Panc1 (cell line): ENCODE measurements at regions not wholly inside any gene's neighbourhood (a gene's known extent, or its start where the extent isn't known, plus 50 kb on each side); places are given as distances from the start of the nearest gene placed in this dataset.

Experiments
- ATAC-seq: fragments of 200-7000 bp; cut with Tn5 transposase; 2 replicates; pipeline ENCODE4 v1.9.1; 2020; ENCODE audit warnings: mild to moderate bottlenecking, moderate library complexity
- BruUV-seq: library from RNA; stranded (reverse); fragments of 400-500 nt; replicated peaks from 2 replicates; lab custom pipeline; 2021; lab: Mats Ljungman, UMichigan
- CTCF ChIA-PET: fragments of 300-600 bp; sonication (Branson Sonifier 250); formaldehyde crosslinking; loops from one replicate; lab custom pipeline; 2022; ENCODE audit warnings: antibody characterized with exemption; lab: Charles Lee
- POLR2A ChIA-PET: fragments of 300-600 bp; sonication (Branson Sonifier 250); formaldehyde crosslinking; loops from one replicate; lab custom pipeline; 2022; ENCODE audit warnings: antibody characterized with exemption; lab: Charles Lee
- DNase-seq: peaks from one replicate; pipeline ENCODE4 v3.0.0-alpha.2; 2010; ENCODE audit warnings: low read depth, low spot score
- H3K27ac ChIP-seq: 2 replicates; pipeline ENCODE4 v1.5.1; 2011; ENCODE audit warnings: mild to moderate bottlenecking, low read length, inconsistent platforms
- H3K27me3 ChIP-seq: fragments of 200-500 bp; sonication (Bioruptor generic); 2 replicates; pipeline ENCODE4 v1.6.0; 2014; ENCODE audit warnings: low read length, inconsistent platforms; ENCODE audit not compliant: control insufficient read depth, insufficient read depth
- H3K36me3 ChIP-seq: fragments of 200-500 bp; sonication (Bioruptor generic); 2 replicates; pipeline ENCODE4 v1.5.1; 2014; ENCODE audit warnings: inconsistent platforms, mild to moderate bottlenecking, low read length, moderate library complexity; ENCODE audit not compliant: control insufficient read depth, insufficient read depth
- H3K4me1 ChIP-seq: 2 replicates; pipeline ENCODE4 v1.5.1; 2011; ENCODE audit warnings: inconsistent platforms, mild to moderate bottlenecking, low read length, moderate library complexity; ENCODE audit not compliant: control insufficient read depth, insufficient read depth
- H3K4me3 ChIP-seq, 2 experiments: 2 replicates each; pipeline ENCODE4 v1.5.1; 2011 to 2012; ENCODE audit warnings: low read depth in 2 of 2, low read length in 2 of 2, mild to moderate bottlenecking in 2 of 2, inconsistent platforms in 1 of 2, moderate library complexity in 1 of 2
- H3K9me3 ChIP-seq: fragments of 200-500 bp; sonication (Bioruptor generic); 2 replicates; pipeline ENCODE4 v1.5.1; 2014; ENCODE audit warnings: low read depth, mild to moderate bottlenecking, inconsistent platforms, low read length, moderate library complexity; ENCODE audit not compliant: control insufficient read depth, insufficient read depth
- POLR2AphosphoS5 ChIP-seq: IDR thresholded peaks from 2 replicates; pipeline ENCODE4 v1.6.1; 2012; ENCODE audit warnings: mild to moderate bottlenecking, low read depth, low read length, moderate library complexity
- SIN3A ChIP-seq: IDR thresholded peaks from 2 replicates; pipeline ENCODE4 v1.6.1; 2012; ENCODE audit warnings: low read depth, mild to moderate bottlenecking, low read length, moderate library complexity, borderline replicate concordance; ENCODE audit not compliant: insufficient read depth
- TCF7L2 ChIP-seq: IDR thresholded peaks from 2 replicates; pipeline ENCODE4 v1.6.1; 2011; ENCODE audit warnings: mild to moderate bottlenecking, low read depth, low read length, inconsistent platforms
- in situ Hi-C: cut with HindIII; loops from 2 replicates; pipeline ENCODE4 v1.10.0; 2016; ENCODE audit warnings: low sequenced_read_pairs, low pct_unique_long_range_greater_than_20kb
- intact Hi-C: fragments of 100-400 bp; cut with micrococcal nuclease; formaldehyde crosslinking; loops from one replicate; pipeline ENCODE4 v1.10.0; 2022; ENCODE audit not compliant: unreplicated experiment
- TF ChIP-seq, protein P1 (sequence below), 2 experiments: IDR thresholded peaks; 2 replicates each; pipeline ENCODE4 v1.6.1; 2011 to 2012; ENCODE audit warnings: low read depth in 2 of 2, control low read depth in 1 of 2, low read length in 1 of 2, mild to moderate bottlenecking in 1 of 2, moderate library complexity in 1 of 2; ENCODE audit not compliant: insufficient read depth in 1 of 2
- TF ChIP-seq, protein P2 (sequence below): fragments of 450-650 bp; IDR thresholded peaks from 2 replicates; pipeline ENCODE4 v1.5.1; 2017; ENCODE audit warnings: mild to moderate bottlenecking

DNA sequence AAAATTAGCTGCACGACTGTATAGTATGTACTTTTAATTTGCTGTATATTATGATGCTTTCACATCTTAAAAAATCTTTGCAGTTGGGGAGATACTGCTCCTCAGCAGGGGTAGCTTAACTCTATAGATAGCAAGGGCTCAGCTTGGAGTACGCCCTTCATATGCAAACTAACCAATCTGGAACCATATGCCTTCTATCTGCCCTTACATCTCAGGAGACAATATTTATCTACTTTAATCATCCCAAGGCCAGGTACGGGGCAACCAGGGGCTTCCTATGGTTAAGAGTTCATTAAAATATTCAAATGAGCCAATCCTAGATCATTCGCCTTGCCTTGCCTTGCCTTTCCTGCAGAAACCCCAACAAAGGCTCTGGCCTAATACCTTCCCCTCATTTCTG lies 204.1 kb upstream of the ZBTB20 start:
- H3K27ac ChIP-seq = no peak overlapping the region
- in situ Hi-C loops = no loop called here
- intact Hi-C loops = no loop called here
- ChIA-PET CTCF (no interaction called here), POLR2A (no interaction called here)
- H3K36me3 ChIP-seq = no peaks in the 10 kb centered on the region
- DNase-seq (no peak), ATAC-seq (no peak)
- no TSS peak for BruUV-seq
- H3K27me3 ChIP-seq = no peaks in the 10 kb centered on the region
- no peaks in the 10 kb centered on the region; the same call in 1 of the 2 replicates for H3K9me3 ChIP-seq
- TF ChIP-seq TCF7L2 (no peak), POLR2AphosphoS5 (no peak), SIN3A (no peak)
- TF ChIP-seq, protein P1, sequence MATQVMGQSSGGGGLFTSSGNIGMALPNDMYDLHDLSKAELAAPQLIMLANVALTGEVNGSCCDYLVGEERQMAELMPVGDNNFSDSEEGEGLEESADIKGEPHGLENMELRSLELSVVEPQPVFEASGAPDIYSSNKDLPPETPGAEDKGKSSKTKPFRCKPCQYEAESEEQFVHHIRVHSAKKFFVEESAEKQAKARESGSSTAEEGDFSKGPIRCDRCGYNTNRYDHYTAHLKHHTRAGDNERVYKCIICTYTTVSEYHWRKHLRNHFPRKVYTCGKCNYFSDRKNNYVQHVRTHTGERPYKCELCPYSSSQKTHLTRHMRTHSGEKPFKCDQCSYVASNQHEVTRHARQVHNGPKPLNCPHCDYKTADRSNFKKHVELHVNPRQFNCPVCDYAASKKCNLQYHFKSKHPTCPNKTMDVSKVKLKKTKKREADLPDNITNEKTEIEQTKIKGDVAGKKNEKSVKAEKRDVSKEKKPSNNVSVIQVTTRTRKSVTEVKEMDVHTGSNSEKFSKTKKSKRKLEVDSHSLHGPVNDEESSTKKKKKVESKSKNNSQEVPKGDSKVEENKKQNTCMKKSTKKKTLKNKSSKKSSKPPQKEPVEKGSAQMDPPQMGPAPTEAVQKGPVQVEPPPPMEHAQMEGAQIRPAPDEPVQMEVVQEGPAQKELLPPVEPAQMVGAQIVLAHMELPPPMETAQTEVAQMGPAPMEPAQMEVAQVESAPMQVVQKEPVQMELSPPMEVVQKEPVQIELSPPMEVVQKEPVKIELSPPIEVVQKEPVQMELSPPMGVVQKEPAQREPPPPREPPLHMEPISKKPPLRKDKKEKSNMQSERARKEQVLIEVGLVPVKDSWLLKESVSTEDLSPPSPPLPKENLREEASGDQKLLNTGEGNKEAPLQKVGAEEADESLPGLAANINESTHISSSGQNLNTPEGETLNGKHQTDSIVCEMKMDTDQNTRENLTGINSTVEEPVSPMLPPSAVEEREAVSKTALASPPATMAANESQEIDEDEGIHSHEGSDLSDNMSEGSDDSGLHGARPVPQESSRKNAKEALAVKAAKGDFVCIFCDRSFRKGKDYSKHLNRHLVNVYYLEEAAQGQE (IDR thresholded peaks at IDR 0.05; ENCODE audit: insufficient read depth in 1 of 2, low read depth in 2 of 2, low read length in 1 of 2) = no peak
- no peaks in the 10 kb centered on the region for H3K4me1 ChIP-seq
- no peak overlapping the region for H3K4me3 ChIP-seq

DNA sequence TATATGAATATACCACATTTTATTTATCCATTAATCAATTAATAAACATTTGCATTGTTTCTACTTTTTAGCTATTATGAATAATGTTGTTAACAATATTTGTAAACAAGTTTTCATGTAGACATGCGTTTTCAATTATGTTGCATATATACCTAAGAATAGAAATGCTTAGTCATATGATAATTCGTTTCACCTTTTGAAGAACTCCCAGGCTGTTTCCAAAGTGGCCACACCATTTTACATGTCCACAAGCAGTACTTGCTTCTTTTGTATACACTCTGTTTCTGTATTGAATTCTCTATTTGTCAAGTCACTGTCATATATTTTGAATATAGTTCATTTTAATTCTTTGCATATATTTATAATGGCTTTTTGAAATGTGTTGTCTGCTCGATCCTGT lies 206.9 kb upstream of the ZBTB20 start:
- Histone ChIP-seq H3K4me3 (no peak overlapping the region), H3K27me3 (no peaks in the 10 kb centered on the region), H3K36me3 (no peaks in the 10 kb centered on the region), H3K4me1 (no peaks in the 10 kb centered on the region), H3K9me3 (no peaks in the 10 kb centered on the region; the same call in 1 of the 2 replicates), H3K27ac (no peak overlapping the region)
- intact Hi-C loops = no loop called here
- ATAC-seq (no peak), DNase-seq (no peak)
- no TSS peak for BruUV-seq
- CTCF ChIA-PET = no interaction called here
- TF ChIP-seq POLR2AphosphoS5 = no peak
- TF ChIP-seq SIN3A = no peak
- no peak for TF ChIP-seq TCF7L2
- TF ChIP-seq, protein P2, sequence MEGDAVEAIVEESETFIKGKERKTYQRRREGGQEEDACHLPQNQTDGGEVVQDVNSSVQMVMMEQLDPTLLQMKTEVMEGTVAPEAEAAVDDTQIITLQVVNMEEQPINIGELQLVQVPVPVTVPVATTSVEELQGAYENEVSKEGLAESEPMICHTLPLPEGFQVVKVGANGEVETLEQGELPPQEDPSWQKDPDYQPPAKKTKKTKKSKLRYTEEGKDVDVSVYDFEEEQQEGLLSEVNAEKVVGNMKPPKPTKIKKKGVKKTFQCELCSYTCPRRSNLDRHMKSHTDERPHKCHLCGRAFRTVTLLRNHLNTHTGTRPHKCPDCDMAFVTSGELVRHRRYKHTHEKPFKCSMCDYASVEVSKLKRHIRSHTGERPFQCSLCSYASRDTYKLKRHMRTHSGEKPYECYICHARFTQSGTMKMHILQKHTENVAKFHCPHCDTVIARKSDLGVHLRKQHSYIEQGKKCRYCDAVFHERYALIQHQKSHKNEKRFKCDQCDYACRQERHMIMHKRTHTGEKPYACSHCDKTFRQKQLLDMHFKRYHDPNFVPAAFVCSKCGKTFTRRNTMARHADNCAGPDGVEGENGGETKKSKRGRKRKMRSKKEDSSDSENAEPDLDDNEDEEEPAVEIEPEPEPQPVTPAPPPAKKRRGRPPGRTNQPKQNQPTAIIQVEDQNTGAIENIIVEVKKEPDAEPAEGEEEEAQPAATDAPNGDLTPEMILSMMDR = no peak
- TF ChIP-seq, protein P1 (IDR thresholded peaks at IDR 0.05; ENCODE audit: insufficient read depth in 1 of 2, low read depth in 2 of 2, low read length in 1 of 2) = no peak
- POLR2A ChIA-PET = no interaction called here
- in situ Hi-C loops = no loop called here
